CD1c-positive myeloid dendritic cell (primary cell): ENCODE measurements at regions not wholly inside any gene's neighbourhood (a gene's known extent, or its start where the extent isn't known, plus 50 kb on each side); places are given as distances from the start of the nearest gene placed in this dataset.
"Not testable (repeated sequence)": the region's sequence is repeated elsewhere in the genome, so short reads cannot be mapped to it uniquely, and the experiment has no call there.

Source experiments
- DNase-seq: peaks from one replicate; pipeline ENCODE4 v3.0.0-alpha.2; 2016; ENCODE audit errors: extremely low spot score

- no peak for DNase-seq
Measured at GRCh38 chr4:122973465-122973864, 51.1 kb upstream of the NUDT6 start.

DNA sequence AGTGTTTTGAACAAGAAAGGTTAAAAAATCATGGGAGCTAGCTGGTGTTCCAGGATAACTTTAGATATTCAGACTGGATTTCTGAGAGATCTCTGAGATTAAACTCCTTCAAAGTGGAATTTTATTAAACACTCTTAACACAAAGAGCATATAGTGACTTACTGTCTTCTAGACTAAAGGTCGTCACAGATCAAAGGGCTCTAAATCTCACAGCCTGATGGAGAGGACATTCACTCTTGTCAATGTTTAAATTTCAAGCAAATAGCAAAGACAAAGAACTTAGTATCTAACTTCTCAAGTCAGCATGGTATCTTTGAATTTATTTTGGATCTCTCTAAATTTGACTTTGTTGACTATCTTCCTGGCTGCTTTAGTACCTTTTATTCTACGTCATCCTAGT lies 53.7 kb upstream of the NUDT6 start:
- DNase-seq = no peak

- DNase-seq = no peak
Measured at GRCh38 chr4:122977103-122977502, 54.7 kb upstream of the NUDT6 start.

GRCh38 chr4:122978109-122978508 lies 55.7 kb upstream of the NUDT6 start:
- no peak for DNase-seq

DNA sequence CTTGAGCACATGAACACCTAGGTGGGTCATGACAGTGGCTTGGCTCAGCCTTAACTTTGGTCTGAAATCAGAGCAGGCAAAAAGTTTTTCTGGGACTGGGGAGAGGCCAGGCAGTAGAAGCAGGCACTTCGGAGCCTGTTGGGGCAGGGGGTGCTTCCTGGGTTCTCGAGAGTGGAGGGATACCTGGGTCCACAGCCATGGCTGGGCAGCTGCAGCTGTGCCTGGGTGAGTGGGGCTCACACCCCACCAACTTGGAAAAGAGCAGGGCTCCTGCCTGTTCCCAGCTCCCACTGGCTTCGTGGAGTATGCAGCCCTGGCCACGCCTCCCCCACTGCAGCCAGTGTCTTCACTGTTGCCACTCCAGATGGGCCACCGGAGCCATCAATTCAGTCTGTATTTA lies 56.4 kb upstream of the NUDT6 start:
- DNase-seq = no peak

GRCh38 chr4:122980860-122981259 lies 58.5 kb upstream of the NUDT6 start:
- no peak for DNase-seq

GRCh38 chr4:122988696-122989095 lies 66.3 kb upstream of the NUDT6 start:
- DNase-seq = no peak

DNA sequence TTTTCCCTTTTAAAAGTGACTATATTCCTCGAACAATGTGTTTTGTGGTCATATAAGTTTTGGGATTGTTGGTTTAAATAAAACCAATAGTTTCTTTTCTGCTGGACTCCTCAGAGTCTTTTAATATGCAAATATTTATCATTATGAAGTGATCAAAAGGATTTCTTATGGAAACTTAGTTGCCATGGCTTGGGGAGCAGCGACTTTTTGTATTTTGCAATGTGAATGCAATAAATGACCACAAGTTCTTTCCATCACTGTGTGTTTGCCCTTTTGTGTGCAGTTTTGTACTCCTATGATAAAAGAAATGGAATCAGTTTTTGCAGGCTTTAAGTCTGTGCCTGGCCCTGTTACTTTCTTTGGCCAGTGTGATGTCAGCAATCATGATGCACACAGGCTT lies 68.5 kb upstream of the NUDT6 start:
- DNase-seq = no peak

GRCh38 chr4:122992057-122992456 lies 69.7 kb upstream of the NUDT6 start:
- no peak for DNase-seq

GRCh38 chr4:122992641-122993040 lies 70.2 kb upstream of the NUDT6 start:
- DNase-seq = no peak

DNA sequence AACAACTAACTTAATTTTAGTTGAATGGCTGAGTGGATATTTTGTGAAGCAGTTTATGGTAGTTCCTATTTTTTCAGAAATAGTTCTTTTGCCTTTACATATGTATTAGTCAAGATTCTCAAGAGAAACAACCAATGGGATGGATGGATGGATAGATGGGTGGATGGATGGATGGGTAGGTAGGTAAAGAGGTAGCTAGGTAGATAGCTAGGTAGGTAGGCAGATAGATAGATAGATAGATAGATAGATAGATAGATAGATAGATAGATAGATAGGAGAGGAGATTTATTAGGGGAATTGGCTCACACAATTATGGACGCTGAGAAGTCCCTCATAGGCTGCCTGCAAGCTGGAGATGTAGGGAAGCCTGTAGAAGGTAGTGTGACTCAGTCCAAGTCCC lies 74.0 kb upstream of the NUDT6 start:
- DNase-seq = no peak

- no peak for DNase-seq
Measured at GRCh38 chr4:122997463-122998101, 75.2 kb upstream of the NUDT6 start.

DNA sequence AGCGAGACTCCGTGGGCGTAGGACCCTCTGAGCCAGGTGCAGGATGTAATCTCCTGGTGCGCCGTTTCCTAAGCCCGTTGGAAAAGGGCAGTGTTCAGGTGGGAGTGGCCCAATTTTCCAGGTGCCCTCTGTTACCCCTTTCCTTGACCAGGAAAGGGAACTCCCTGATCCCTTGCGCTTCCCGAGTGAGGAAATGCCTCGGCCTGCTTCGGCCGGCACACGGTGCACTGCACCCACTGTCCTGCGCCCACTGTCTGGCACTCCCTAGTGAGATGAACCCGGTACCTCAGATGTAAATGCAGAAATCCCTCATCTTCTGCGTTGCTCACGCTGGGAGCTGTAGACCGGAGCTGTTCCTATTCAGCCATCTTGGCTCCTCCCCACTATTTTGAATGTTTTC lies 81.7 kb upstream of the NUDT6 start:
- DNase-seq = not testable (repeated sequence)

- not testable (repeated sequence) for DNase-seq
Measured at GRCh38 chr4:123005126-123005525, 82.7 kb upstream of the NUDT6 start.

GRCh38 chr4:123007679-123008078 lies 85.3 kb upstream of the NUDT6 start:
- DNase-seq = no peak

DNA sequence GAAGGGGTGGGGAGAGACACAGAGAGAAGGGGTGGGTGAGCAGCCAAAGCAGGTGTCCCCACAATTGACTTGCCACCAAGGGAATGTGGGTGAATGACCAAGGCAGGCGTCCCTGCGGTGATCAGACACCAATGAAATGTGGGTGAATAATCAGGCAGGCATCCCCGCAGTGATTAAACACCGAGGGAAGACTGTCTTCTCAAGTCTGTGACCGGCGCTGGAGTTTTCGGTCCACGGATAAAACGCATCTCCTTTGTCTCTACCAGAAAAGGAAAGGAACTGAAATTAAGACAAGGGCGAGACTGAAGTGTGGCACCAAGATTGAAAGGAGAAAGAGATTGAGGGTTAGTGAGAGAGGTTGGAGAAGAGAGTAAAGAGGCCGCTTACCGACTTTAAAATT lies 90.0 kb upstream of the NUDT6 start:
- not testable (repeated sequence) for DNase-seq

- no peak for DNase-seq
Measured at GRCh38 chr4:123014038-123014437, 91.6 kb upstream of the NUDT6 start.

DNA sequence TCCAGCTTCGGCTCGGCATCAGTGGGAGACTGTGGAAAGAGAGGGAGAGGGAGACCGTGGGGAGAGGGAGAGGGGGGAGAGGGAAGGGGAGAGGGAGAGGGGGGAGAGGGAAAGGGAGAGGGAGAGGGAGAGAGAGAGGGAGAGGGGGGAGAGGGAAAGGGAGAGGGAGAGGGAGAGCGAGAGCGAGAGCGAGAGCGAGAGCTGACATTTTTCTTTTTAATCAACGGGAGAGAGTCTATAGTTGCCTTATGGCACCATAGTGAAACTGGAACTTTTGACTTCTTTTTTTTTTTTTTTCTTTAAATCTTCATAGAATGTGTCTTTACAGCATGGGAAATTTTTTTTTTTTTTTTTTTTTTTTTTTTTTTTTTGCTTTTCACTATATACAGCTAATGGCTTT lies 94.7 kb upstream of the NUDT6 start:
- DNase-seq = no peak

DNA sequence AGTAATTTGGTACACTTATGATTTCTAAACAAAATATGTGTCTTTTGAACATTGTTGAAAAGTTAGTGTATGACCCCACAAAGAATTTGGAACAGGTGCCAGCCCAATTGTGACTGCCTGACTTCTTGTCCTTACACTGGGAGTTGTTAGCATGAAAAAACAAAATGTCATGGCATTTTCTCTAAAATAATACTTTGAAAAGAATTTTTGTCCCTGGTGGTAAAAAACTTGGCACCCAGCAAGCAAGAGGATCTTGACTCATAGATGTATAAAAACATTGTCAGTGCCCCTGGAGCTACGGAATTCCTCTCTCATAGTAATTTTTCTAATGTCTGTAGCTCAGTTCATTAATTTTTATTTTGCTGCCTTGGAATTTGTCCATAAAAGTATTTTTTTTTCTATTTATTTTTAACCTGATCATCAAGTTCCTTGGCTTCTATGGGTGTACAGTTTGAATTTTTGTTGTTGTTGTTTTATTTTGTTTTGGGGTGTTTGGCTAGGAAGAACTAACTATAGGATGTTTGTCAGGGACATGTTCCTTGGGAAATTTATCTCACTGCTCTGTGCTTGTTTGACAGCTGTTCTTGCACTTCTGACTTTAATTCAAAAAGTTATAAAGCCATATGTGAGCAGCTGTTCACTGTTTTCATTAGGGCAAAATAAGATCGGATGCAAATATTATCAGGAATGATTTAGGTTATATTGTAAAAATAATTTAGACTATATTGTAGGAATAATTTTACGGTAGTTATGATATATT lies 95.4 kb upstream of the NUDT6 start:
- no peak for DNase-seq

- DNase-seq = no peak
Measured at GRCh38 chr4:123018396-123018775, 96.0 kb upstream of the NUDT6 start.

DNA sequence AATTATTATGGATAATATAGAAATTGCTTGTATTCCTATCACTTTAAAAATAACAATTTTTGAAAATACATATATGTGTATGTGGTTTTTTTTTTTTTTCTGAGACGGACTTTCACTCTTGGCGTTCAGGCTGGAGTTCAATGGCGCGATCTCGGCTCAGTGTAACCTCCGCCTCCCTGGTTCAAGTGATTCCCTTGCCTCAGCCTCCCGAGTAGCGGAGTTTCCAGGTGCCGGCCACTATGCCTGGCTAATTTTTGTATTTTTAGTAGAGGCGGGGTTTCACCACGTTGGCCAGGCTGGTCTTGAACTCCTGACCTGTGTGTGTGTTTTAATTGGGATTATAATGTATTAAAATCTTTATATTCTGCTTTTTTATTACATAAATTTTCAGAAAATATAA lies 97.9 kb upstream of the NUDT6 start:
- no peak for DNase-seq

GRCh38 chr4:123023647-123024046 lies 101.2 kb upstream of the NUDT6 start:
- no peak for DNase-seq

- no peak for DNase-seq
Measured at GRCh38 chr4:123024710-123025109, 102.3 kb upstream of the NUDT6 start.

- no peak for DNase-seq
Measured at GRCh38 chr4:123025398-123025797, 103.0 kb upstream of the NUDT6 start.
